ENCODE measurements at regions not wholly inside any gene's neighbourhood (a gene's known extent, or its start where the extent isn't known, plus 50 kb on each side); places are given as distances from the start of the nearest gene placed in this dataset.

- DNase-seq (ENCODE audit: low read depth, low spot score): no peak
These were observed 280.8 kb upstream of the CCL2 start for GRCh38 chr17:33974276-33974675.

GRCh38 chr17:33976831-33977230, 278.3 kb upstream of the CCL2 start:
- DNase-seq (ENCODE audit: low read depth, low spot score): no peak

GRCh38 chr17:33977729-33978514, 277.2 kb upstream of the CCL2 start:
- no peak for DNase-seq (ENCODE audit: low read depth, low spot score)

- DNase-seq (ENCODE audit: low read depth, low spot score): no peak
These were observed 276.2 kb upstream of the CCL2 start for GRCh38 chr17:33978889-33979288.

- no peak for DNase-seq (ENCODE audit: low read depth, low spot score)
These were observed 274.9 kb upstream of the CCL2 start for GRCh38 chr17:33980193-33980592.

GRCh38 chr17:33981711-33982601, 273.1 kb upstream of the CCL2 start:
- DNase-seq (ENCODE audit: low read depth, low spot score): no peak

GRCh38 chr17:33982909-33983308, 272.2 kb upstream of the CCL2 start:
- no peak for DNase-seq (ENCODE audit: low read depth, low spot score)

GRCh38 chr17:33983824-33984574, 271.1 kb upstream of the CCL2 start:
- no peak for DNase-seq (ENCODE audit: low read depth, low spot score)

- no peak for DNase-seq (ENCODE audit: low read depth, low spot score)
These were observed 269.0 kb upstream of the CCL2 start for GRCh38 chr17:33986088-33986487.

GRCh38 chr17:33986566-33986965, 268.5 kb upstream of the CCL2 start:
- no peak for DNase-seq (ENCODE audit: low read depth, low spot score)

- no peak for DNase-seq (ENCODE audit: low read depth, low spot score)
These were observed 267.9 kb upstream of the CCL2 start for GRCh38 chr17:33987162-33987561.

- DNase-seq (ENCODE audit: low read depth, low spot score): no peak
These were observed 265.5 kb upstream of the CCL2 start for GRCh38 chr17:33989361-33990148.

- no peak for DNase-seq (ENCODE audit: low read depth, low spot score)
These were observed 264.0 kb upstream of the CCL2 start for GRCh38 chr17:33990943-33991706.

- DNase-seq (ENCODE audit: low read depth, low spot score): no peak
These were observed 263.0 kb upstream of the CCL2 start for GRCh38 chr17:33992113-33992512.

- no peak for DNase-seq (ENCODE audit: low read depth, low spot score)
These were observed 254.4 kb upstream of the CCL2 start for GRCh38 chr17:34000639-34001038.

GRCh38 chr17:34001246-34001645, 253.8 kb upstream of the CCL2 start:
- DNase-seq (ENCODE audit: low read depth, low spot score): no peak

GRCh38 chr17:34006126-34006525, 249.0 kb upstream of the CCL2 start:
- no peak for DNase-seq (ENCODE audit: low read depth, low spot score)

GRCh38 chr17:34008125-34008524, 247.0 kb upstream of the CCL2 start:
- no peak for DNase-seq (ENCODE audit: low read depth, low spot score)

GRCh38 chr17:34009912-34010311, 245.2 kb upstream of the CCL2 start:
- no peak for DNase-seq (ENCODE audit: low read depth, low spot score)

- no peak for DNase-seq (ENCODE audit: low read depth, low spot score)
These were observed 244.6 kb upstream of the CCL2 start for GRCh38 chr17:34010534-34010933.

GRCh38 chr17:34011599-34011998, 243.5 kb upstream of the CCL2 start:
- no peak for DNase-seq (ENCODE audit: low read depth, low spot score)
